ENCODE measurements at regions not wholly inside any gene's neighbourhood (a gene's known extent, or its start where the extent isn't known, plus 50 kb on each side); places are given as distances from the start of the nearest gene placed in this dataset.

GRCh38 chr1:41994195-41994894 lies 75.6 kb upstream of the HIVEP3 start:
- TF ChIP-seq CTCF (IDR thresholded peaks at IDR 0.05; ENCODE audit: low read length) (no peak), EZH2 (IDR thresholded peaks at IDR 0.05; ENCODE audit: borderline replicate concordance, low read length) (no peak)
